HL-60 (cell line): ENCODE measurements at regions not wholly inside any gene's neighbourhood (a gene's known extent, or its start where the extent isn't known, plus 50 kb on each side); places are given as distances from the start of the nearest gene placed in this dataset.

Source experiments
- DNase-seq, 2 experiments: peaks; one replicate each; pipeline ENCODE4 v3.0.0-alpha.2; 2010 to 2020; ENCODE audit warnings: low read depth in 1 of 2, low spot score in 1 of 2
- H3K27ac ChIP-seq: fragments of 250-450 bp; sonication (Bioruptor Pico); replicated peaks from 2 replicates; pipeline ENCODE4 v1.5.1; 2020; ENCODE audit warnings: mild to moderate bottlenecking, moderate library complexity
- H3K27me3 ChIP-seq: fragments of 250-450 bp; sonication (Bioruptor Pico); 2 replicates; pipeline ENCODE4 v1.5.1; 2021; ENCODE audit warnings: mild to moderate bottlenecking, moderate library complexity; ENCODE audit not compliant: insufficient read depth, poor library complexity, severe bottlenecking
- H3K4me3 ChIP-seq: replicated peaks from 2 replicates; pipeline ENCODE4 v1.5.1; 2011; ENCODE audit warnings: mild to moderate bottlenecking, control low read depth, low read length; ENCODE audit not compliant: insufficient read depth
- CTCF ChIP-seq: IDR thresholded peaks from one replicate; pipeline ENCODE4 v1.5.1; 2011; ENCODE audit warnings: low read length, control low read depth, inconsistent platforms; ENCODE audit not compliant: insufficient read depth
- GABPA ChIP-seq: IDR thresholded peaks from 2 replicates; pipeline ENCODE4 v1.6.1; 2012; ENCODE audit warnings: low read depth
- POLR2AphosphoS5 ChIP-seq: IDR thresholded peaks from 2 replicates; pipeline ENCODE4 v1.6.1; 2012; ENCODE audit warnings: low read depth
- REST ChIP-seq: IDR thresholded peaks from 2 replicates; pipeline ENCODE4 v1.6.1; 2012; ENCODE audit warnings: low read depth; ENCODE audit not compliant: insufficient replicate concordance
- SPI1 ChIP-seq: IDR thresholded peaks from 2 replicates; pipeline ENCODE4 v1.6.1; 2012; ENCODE audit warnings: low read depth, mild to moderate bottlenecking, borderline replicate concordance

GRCh38 chr12:25725931-25726330, 172.8 kb upstream of the LMNTD1 start:
- Histone ChIP-seq H3K4me3 (no peak overlapping the region), H3K27ac (no peak overlapping the region), H3K27me3 (no peaks in the 10 kb centered on the region)
- TF ChIP-seq SPI1 (no peak), REST (no peak), POLR2AphosphoS5 (no peak), CTCF (no peak), GABPA (no peak)
- no peak for DNase-seq

GRCh38 chr12:25728056-25728595, 175.0 kb upstream of the LMNTD1 start:
- no peak for TF ChIP-seq REST
- no peak for TF ChIP-seq GABPA
- Histone ChIP-seq H3K27ac (no peak overlapping the region), H3K27me3 (no peaks in the 10 kb centered on the region), H3K4me3 (no peak overlapping the region)
- no peak for DNase-seq

GRCh38 chr12:25730489-25731349, 177.6 kb upstream of the LMNTD1 start:
- peak in 1 of 2 experiments; percentile 7 for DNase-seq

More at GRCh38 chr12:25730489-25731349, 177.6 kb upstream of the LMNTD1 start:
- TF ChIP-seq CTCF: no peak
- TF ChIP-seq POLR2AphosphoS5: no peak
- TF ChIP-seq REST: no peak
- TF ChIP-seq SPI1: peak; percentile 39; the same call in 1 of the 2 replicates
- no peak overlapping the region for H3K4me3 ChIP-seq
- H3K27me3 ChIP-seq: no peaks in the 10 kb centered on the region
- no peak overlapping the region for H3K27ac ChIP-seq
